ENCODE measurements at regions not wholly inside any gene's neighbourhood (a gene's known extent, or its start where the extent isn't known, plus 50 kb on each side); places are given as distances from the start of the nearest gene placed in this dataset.

DNA sequence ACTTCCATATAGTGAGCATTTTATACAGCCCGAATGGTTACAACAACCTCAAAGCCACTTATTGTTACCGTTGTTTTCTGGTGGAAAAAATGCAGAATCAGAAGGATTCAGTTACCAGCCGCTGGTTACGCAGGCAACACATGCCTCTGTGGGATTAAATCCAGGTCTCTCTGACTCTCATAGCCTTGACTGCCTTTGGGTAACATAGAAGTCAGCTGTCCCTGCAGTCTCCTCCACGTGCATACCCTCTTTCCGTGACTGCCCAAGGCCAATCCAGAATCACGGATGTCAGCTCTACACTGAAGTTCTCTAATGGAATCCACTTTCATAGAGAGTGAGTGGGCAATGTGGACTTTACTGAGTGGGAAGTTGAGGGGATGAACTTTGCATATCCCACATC is 189.5 kb upstream of the DNAJC19 start:
- H3K27ac ChIP-seq = no peak overlapping the region
- DNase-seq (ENCODE audit: low read depth, low spot score) = no peak

- DNase-seq (ENCODE audit: low read depth, low spot score) = no peak
- no peak overlapping the region for H3K27ac ChIP-seq
These were observed 187.1 kb upstream of the DNAJC19 start for GRCh38 chr3:181176601-181177000.

DNA sequence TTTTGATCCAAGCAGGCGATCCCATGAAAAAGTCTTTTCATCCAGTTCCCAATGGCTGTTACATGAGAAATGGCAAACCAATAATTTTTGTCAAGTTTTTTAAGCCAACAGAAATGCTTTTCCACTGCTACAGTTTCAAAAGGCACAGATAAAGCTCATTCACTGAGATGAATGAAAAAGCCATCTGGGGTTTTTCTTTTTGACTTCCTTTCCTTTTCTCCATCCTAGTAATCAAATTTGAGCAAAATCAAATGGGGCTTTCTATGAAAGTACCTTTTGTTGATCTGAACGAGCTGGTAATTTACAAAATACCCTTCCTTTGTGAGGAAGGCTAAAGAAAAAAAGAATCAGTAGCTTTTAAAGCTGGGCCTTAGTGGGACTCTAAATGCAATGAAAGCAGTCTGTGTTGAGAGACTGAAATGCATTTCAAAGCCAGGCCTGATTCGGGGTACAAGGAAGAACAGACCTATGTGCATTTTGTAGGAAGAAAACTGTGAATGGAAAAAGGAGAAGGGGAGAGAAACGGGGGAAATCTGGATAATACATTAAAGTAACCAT is 185.2 kb upstream of the DNAJC19 start:
- DNase-seq (ENCODE audit: low read depth, low spot score) = no peak
- H3K27ac ChIP-seq = no peak overlapping the region

DNA sequence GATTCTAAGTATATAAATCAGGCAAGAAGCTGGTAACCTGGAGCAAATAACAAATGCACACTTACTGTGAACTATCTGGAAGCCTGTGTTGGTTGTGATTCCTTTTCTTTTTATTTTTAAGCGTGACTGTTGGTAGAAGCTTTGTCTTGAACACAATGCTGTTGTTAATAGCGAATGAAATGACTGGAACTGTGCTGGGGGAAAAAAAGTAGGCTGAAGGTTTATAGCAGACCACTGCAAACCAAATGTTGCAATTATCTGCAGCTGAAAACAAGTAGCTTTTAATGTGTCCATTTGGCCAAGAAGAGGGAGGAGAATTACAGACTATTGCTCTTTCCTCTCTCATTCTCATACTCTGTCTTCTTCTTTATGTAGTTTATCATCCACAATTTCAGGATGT is 184.5 kb upstream of the DNAJC19 start:
- DNase-seq (ENCODE audit: low read depth, low spot score) = no peak
- H3K27ac ChIP-seq = no peak overlapping the region

DNA sequence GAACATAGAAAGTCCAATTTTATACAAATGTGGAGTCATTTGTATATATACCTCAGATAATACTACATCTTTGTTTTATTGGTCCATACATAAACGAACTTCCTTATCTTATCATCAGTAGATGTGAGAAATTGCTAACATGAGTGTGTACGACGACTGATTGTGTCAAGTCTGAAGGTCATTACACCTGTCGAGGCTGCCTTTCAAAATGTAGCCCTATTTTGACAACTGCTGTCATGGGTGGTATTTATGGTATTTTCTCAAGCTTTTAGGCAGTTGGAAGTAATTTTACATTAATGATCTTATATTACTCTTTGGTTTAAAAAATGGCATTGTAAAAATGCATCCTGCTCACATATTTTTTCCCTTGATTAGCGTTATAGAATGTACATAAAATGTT is 183.7 kb upstream of the DNAJC19 start:
- no peak for DNase-seq (ENCODE audit: low read depth, low spot score)
- no peak overlapping the region for H3K27ac ChIP-seq

GRCh38 chr3:181134873-181135272 is 145.3 kb upstream of the DNAJC19 start:
- no peak for DNase-seq (ENCODE audit: low read depth, low spot score)
- no peak overlapping the region for H3K27ac ChIP-seq

- no peak overlapping the region for H3K27ac ChIP-seq
- no peak for DNase-seq (ENCODE audit: low read depth, low spot score)
These were observed 144.3 kb upstream of the DNAJC19 start for GRCh38 chr3:181133832-181134231.

GRCh38 chr3:181105646-181106045 is 116.1 kb upstream of the DNAJC19 start:
- DNase-seq (ENCODE audit: low read depth, low spot score) = no peak
- no peak overlapping the region for H3K27ac ChIP-seq

- DNase-seq (ENCODE audit: low read depth, low spot score) = no peak
These were observed 114.1 kb upstream of the DNAJC19 start for GRCh38 chr3:181103605-181104004.

GRCh38 chr3:181086011-181086410 is 96.5 kb upstream of the DNAJC19 start:
- DNase-seq (ENCODE audit: low read depth, low spot score) = no peak
- H3K27ac ChIP-seq = no peak overlapping the region

More at GRCh38 chr3:181103605-181104004, 114.1 kb upstream of the DNAJC19 start:
- H3K27ac ChIP-seq = no peak overlapping the region

DNA sequence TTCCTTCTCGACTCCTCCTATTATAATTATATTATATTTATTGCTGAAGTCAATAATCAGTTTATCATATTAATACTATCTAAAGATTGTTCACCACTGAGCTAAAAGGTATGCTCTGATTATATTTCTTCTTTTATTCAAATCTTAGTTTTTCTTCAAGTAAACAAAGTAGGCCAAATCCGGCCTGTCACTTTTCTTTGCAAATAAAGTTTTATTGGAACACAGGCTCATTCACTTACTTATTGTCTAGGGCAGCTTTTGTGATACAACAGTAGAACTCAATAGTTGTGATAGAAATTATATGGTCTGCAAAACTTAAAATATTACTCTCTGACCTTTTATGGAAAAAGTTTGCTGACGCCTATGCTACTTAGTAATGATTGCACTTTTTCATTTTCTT is 92.4 kb upstream of the DNAJC19 start:
- H3K27ac ChIP-seq = no peak overlapping the region
- no peak for DNase-seq (ENCODE audit: low read depth, low spot score)

- no peak for DNase-seq (ENCODE audit: low read depth, low spot score)
- no peak overlapping the region for H3K27ac ChIP-seq
These were observed 87.0 kb upstream of the DNAJC19 start for GRCh38 chr3:181076558-181076957.

- no peak overlapping the region for H3K27ac ChIP-seq
- DNase-seq (ENCODE audit: low read depth, low spot score) = no peak
These were observed 85.6 kb upstream of the DNAJC19 start for GRCh38 chr3:181075098-181075497.

DNA sequence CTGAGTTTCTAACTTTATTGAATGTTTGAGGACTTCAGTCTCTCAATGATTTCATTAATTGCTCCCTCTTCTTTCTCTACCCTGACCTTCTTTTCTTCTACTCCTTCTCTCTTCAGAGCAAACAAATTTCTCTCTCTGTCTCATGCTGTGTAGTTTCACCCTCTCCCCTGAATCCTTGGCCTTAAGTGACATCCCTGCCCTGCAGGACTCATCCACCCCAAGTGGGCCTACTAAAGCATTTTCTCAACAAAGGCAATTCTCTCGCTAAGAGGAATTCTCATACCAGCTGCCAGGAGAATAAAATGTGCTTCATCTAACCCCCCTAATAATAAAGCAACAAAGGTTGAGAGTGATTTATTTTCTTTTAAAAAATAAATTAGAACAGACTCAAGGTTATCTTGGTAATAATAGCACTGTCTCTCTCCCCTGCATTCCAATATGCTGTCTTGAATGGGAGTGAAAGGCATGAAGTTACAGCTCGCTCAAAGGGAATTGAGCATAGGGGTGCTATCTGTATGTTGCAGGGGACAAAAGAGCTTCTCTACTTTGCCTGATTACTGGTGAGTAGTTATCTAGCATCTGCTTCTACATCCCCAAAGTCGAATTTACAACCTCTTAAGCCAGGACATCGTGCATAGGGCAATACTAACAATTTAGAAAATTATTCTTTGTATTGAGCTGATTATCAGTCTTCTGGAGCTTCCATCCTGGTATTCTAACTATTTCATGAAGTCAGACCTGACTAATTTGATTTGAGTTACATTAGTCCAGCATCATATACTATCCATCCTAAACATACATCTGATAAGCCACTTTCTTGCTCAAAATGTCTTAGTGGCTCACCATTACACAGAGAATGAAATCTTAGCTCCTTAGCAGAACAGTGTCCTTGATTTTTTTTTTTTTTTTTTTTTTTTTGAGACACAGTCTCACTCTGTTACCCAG is 76.9 kb upstream of the DNAJC19 start:
- no peak for DNase-seq (ENCODE audit: low read depth, low spot score)
- H3K27ac ChIP-seq = no peak overlapping the region

GRCh38 chr3:181056136-181056732 is 66.7 kb upstream of the DNAJC19 start:
- H3K27ac ChIP-seq = no peak overlapping the region

DNA sequence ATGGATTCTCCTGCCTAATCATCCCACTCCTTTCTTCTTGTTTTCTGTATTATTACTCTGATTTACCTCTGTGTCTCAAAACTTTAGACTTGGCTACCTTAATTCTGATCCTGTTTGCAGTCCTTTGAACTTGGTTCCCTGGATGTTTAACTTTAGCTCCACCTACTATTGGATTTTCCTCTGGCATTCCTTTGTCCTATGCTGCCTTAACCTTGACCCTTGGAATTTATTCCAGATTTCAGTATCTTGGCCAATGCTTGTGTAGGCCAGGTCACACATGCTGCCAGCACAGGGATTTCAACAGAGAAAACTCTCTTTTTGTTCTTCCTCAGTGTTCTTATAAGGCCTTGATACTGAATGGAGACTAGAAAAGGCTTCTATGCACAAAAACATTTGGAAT is 65.0 kb upstream of the DNAJC19 start:
- no peak for DNase-seq (ENCODE audit: low read depth, low spot score)
- no peak overlapping the region for H3K27ac ChIP-seq

More at GRCh38 chr3:181056136-181056732, 66.7 kb upstream of the DNAJC19 start:
- no peak for DNase-seq (ENCODE audit: low read depth, low spot score)

DNA sequence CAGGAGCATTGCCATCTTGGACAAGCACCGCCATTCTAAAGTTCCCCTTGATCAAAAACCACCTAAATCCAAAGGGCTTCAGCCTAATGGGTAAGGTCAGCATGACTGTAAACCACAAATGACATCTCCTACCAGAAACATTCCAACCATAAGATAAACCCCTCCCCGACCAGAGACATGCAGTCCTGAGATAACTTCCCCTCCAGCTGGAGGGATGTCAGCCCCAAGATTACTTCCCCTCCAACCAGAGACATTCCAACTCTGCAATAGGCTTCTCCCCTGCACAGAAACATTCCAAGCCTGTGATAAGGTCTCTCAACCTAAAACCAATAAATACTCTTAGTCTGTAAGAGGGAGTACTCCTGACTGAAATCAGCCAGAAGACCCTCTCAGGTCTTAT is 62.7 kb upstream of the DNAJC19 start:
- no peak for DNase-seq (ENCODE audit: low read depth, low spot score)

DNA sequence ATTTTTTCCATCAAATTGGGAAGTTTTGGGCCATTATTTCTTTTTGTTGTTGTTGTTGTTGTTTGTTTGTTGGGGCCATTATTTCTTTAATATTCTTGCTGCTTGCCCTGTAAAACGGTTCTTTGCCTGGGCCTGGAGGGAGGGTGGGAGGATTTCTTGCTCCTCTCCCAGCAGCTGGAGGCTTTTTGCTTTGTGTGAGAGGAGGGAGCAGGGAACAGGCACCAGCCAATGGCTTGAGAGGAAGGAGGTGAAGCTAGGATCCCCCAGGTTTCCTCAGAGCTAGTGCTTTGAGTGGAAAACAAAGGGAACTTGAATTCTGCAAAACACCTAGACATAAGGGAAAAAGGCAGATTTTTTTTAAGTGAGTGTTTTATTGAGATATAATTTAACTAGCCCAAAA is 61.2 kb upstream of the DNAJC19 start:
- H3K27ac ChIP-seq = no peak overlapping the region
- no peak for DNase-seq (ENCODE audit: low read depth, low spot score)

More for the DNA sequence above, 62.7 kb upstream of the DNAJC19 start:
- no peak overlapping the region for H3K27ac ChIP-seq

GRCh38 chr3:181040030-181040429 is 50.5 kb upstream of the DNAJC19 start:
- DNase-seq (ENCODE audit: low read depth, low spot score) = no peak
- H3K27ac ChIP-seq = no peak overlapping the region
